BLaER1 (cell line): ENCODE measurements at regions not wholly inside any gene's neighbourhood (a gene's known extent, or its start where the extent isn't known, plus 50 kb on each side); places are given as distances from the start of the nearest gene placed in this dataset.
"Not testable (repeated sequence)": the region's sequence is repeated elsewhere in the genome, so short reads cannot be mapped to it uniquely, and the experiment has no call there.

Experiments used
- H3K27ac ChIP-seq: shearing (Covaris generic); formaldehyde crosslinking; 2 replicates; pipeline ENCODE4 v1.8.1; 2022
- H3K27me3 ChIP-seq: shearing (Covaris generic); formaldehyde crosslinking; 2 replicates; pipeline ENCODE4 v1.8.1; 2022
- H3K36me3 ChIP-seq: shearing (Covaris generic); formaldehyde crosslinking; 2 replicates; pipeline ENCODE4 v1.8.1; 2022
- H3K4me1 ChIP-seq: shearing (Covaris generic); formaldehyde crosslinking; 2 replicates; pipeline ENCODE4 v1.8.1; 2022
- H3K4me2 ChIP-seq: shearing (Covaris generic); formaldehyde crosslinking; 2 replicates; pipeline ENCODE4 v1.8.1; 2022
- H3K4me3 ChIP-seq: shearing (Covaris generic); formaldehyde crosslinking; 2 replicates; pipeline ENCODE4 v1.8.1; 2022
- H3K9ac ChIP-seq: shearing (Covaris generic); formaldehyde crosslinking; 2 replicates; pipeline ENCODE4 v1.8.1; 2022
- H3K9me3 ChIP-seq: shearing (Covaris generic); formaldehyde crosslinking; 2 replicates; pipeline ENCODE4 v1.8.1; 2022
- H4K20me1 ChIP-seq: shearing (Covaris generic); formaldehyde crosslinking; 2 replicates; pipeline ENCODE4 v1.8.1; 2022
- Cebpa-rat ChIP-seq: shearing (Covaris generic); IDR thresholded peaks from 2 replicates; pipeline ENCODE4 v1.8.1; 2022

DNA sequence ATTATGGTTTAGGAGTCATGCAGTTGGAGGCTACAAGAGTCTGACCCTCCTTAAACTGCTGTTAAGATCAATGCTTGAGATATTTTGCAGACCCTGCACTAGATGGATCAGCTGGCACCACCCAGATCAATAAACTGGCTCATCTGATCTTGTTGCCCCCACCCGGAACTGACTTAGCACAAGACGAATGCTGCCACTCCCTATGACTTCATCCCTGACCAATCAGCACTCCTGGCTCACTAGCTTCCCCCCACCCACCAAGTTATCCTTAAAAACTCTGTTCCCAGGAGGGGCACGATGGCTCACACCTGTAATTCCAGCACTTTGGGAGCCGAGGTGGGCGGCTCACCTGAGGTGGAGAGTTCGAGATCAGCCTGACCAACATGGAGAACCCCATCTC, 594.0 kb downstream of the NTRK3 start:
- no peak for TF ChIP-seq Cebpa-rat
- Histone ChIP-seq H3K27me3 (no peaks in the 10 kb centered on the region), H3K4me3 (no peak overlapping the region), H3K4me2 (no peak overlapping the region), H3K9ac (no peak overlapping the region), H3K36me3 (no peaks in the 10 kb centered on the region), H4K20me1 (no peaks in the 10 kb centered on the region), H3K27ac (no peak overlapping the region), H3K9me3 (peaks cover 16% of the 10 kb centered on the region; the same call in 1 of the 2 replicates), H3K4me1 (no peaks in the 10 kb centered on the region)

DNA sequence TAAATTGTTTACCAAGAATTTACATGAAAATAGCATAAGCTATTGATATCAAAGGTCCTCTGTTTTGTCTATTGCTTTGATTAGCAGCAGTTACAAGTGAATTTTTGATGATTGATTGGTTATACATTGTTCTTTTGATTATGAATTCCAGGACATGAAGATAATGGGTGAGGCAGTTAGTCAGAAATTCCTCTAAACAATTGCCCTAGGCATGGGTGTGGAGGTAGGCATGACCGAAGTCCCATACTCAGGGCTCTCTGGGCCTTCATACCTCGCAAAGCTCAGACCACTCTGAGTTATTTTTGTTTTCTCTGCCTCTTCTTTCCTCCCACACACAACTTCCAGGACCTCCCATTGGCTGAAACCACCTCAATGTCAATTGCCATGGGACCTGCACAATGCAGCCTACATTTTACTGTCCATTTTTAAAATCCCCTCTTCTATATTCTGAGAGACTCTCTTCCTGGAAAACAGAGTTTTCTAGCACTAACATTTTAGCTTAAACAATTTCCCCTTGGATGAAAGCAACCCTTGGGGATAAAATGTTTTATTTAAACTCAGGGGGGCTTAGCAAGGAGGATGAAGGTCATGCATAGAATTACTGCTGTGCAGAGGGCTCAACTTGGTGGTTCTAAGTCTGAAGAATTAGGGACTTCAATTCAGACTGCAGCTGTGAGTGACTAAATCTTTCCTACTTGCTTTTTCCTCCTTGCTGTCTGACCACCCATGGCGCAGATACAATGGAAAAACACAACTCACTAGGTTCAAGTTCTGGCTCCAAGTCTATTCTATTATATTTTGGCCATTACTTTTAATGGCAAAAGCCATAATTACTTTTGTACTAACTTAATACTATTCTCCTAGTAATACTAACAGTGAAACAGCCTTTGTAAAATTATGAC, 594.8 kb downstream of the NTRK3 start:
- Histone ChIP-seq H3K9ac (no peak overlapping the region), H3K4me1 (no peaks in the 10 kb centered on the region), H3K27me3 (no peaks in the 10 kb centered on the region), H3K36me3 (no peaks in the 10 kb centered on the region), H3K4me2 (no peak overlapping the region), H3K27ac (no peak overlapping the region), H4K20me1 (no peaks in the 10 kb centered on the region), H3K9me3 (peaks cover 8% of the 10 kb centered on the region; the same call in 1 of the 2 replicates), H3K4me3 (no peak overlapping the region)
- no peak for TF ChIP-seq Cebpa-rat

DNA sequence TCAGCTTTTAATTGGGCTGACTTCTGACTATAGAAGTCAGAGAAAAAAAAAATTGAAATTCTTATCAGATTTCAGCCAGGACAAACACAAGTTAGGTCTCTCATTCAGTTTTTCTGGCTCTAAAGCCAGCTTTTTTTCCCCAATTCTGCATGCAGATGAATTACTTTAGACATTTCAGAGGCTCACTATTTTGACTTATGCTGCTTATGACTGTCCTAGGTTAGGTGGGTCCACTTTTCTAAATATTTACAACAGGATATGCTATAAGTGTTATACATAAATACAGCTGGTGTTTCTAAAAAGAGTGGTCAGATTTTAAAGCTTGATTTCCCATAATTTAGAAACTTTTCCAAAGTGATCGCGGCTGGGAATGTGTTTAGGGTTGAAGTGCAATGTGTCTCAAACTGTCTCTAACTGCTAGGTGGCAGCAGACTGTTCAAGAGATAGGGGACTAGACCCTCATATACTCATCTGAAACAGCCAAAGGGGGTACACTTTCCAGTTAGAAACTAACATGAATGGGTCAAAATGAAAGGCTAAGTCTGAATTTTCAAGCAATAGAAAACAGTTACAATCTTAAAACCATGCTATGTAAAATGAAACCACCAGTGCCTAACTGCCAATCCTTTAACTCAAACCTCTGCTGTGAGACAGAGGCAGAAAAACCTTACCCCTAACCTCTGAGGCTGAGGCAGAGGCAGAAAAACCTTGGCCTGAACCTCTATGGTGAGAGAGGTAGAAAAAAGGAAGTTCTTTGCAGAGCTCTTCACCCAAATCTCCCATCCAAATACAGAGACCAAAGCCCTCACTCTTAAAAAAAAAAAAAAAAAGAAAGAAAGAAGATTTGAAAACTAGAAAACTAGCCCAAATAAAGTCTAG, 596.0 kb downstream of the NTRK3 start:
- Histone ChIP-seq H3K27me3 (no peaks in the 10 kb centered on the region), H3K4me1 (no peaks in the 10 kb centered on the region), H3K4me3 (no peak overlapping the region), H3K9me3 (peaks cover 8% of the 10 kb centered on the region; the same call in 1 of the 2 replicates), H3K4me2 (no peak overlapping the region), H3K27ac (no peak overlapping the region), H4K20me1 (no peaks in the 10 kb centered on the region), H3K36me3 (no peaks in the 10 kb centered on the region), H3K9ac (no peak overlapping the region)
- no peak for TF ChIP-seq Cebpa-rat

DNA sequence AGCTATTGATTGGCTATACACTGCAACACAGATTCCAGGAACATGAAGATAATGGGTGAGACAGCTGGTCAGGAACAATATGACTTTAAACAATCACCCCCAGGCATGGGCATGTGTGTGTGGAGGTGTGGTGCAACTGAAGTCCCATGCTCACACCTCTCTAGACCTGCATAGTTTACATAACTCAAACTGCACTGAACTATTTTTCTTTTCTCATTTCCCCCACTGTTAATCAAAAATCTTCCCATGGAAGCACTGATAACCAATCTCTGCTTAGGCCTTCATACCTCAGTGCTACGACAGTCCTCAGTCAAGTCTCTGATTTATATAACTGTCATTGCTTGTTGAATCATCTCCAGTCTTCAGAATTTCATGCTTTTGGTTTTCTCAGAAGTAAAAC, 600.2 kb downstream of the NTRK3 start:
- no peaks in the 10 kb centered on the region for H3K27me3 ChIP-seq
- TF ChIP-seq Cebpa-rat = no peak
- H3K27ac ChIP-seq = no peak overlapping the region
- no peak overlapping the region for H3K4me3 ChIP-seq
- no peaks in the 10 kb centered on the region for H3K4me1 ChIP-seq
- no peak overlapping the region for H3K9ac ChIP-seq
- H4K20me1 ChIP-seq = no peaks in the 10 kb centered on the region
- H3K36me3 ChIP-seq = no peaks in the 10 kb centered on the region
- H3K9me3 ChIP-seq = no peaks in the 10 kb centered on the region
- H3K4me2 ChIP-seq = no peak overlapping the region

DNA sequence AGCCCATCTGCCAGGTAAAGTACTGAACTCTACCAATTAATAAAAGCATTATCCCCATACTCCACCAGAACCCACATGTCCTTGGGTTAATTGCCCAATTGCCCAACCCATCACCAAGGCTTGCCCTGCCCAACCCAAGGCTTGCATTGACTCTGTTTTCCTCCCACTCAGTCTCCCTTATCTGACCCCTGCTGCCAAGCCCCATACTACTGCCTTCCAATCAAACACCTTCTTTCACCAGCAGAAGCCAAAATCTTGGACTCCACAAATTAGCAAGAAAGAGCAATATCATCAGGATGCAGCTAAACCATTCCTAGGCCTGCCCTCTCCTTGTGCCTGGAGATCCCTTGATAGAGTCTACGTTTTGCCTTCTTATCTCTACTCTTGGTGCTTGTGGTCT, 602.9 kb downstream of the NTRK3 start:
- Histone ChIP-seq H3K9ac (no peak overlapping the region), H3K36me3 (no peaks in the 10 kb centered on the region), H3K27ac (no peak overlapping the region), H3K27me3 (no peaks in the 10 kb centered on the region), H3K4me2 (no peak overlapping the region), H3K4me3 (no peak overlapping the region), H3K4me1 (no peaks in the 10 kb centered on the region), H4K20me1 (no peaks in the 10 kb centered on the region), H3K9me3 (no peaks in the 10 kb centered on the region)
- no peak for TF ChIP-seq Cebpa-rat

DNA sequence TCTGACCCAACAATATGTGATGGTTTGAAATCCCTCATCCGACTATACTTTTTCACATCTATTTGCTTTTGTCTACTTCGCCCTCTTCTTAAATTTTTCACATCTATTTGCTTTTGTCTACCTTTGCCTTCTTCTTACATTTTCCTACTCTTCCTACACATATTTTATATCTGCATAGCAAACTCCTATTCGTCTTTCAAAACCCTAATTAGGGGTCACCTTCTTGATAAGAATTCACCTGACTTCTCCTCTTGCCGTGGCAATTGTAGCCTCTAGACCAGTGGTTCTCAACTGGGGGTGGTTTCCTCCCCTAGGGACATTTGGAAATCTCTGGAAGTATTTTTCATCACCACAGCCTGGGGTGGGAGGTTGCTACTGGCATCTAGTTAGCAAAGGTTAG, 607.4 kb downstream of the NTRK3 start:
- Histone ChIP-seq H4K20me1 (no peaks in the 10 kb centered on the region), H3K27ac (no peak overlapping the region), H3K27me3 (no peaks in the 10 kb centered on the region), H3K4me2 (no peak overlapping the region), H3K4me3 (no peak overlapping the region), H3K9ac (no peak overlapping the region), H3K9me3 (no peaks in the 10 kb centered on the region), H3K4me1 (no peaks in the 10 kb centered on the region), H3K36me3 (no peaks in the 10 kb centered on the region)
- no peak for TF ChIP-seq Cebpa-rat

DNA sequence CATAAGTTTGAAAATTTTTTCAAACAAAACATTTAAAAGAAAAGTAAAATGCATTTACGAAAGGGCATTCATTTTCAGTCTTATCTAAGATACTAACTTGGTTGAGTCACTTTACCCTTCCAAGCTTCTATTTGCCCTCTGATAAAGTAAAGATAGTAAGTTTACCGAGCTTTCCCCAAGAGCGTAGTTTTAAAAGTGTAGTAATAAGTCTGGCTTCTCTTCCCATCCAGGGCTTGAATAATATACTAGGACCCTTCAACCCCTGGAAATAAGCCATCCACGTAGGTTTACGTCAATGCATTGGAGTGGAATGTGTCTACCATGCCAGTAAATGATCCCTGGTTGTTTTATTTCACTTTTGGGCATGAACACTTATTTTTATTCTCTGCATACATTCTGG, 608.3 kb downstream of the NTRK3 start:
- no peaks in the 10 kb centered on the region for H4K20me1 ChIP-seq
- H3K36me3 ChIP-seq = no peaks in the 10 kb centered on the region
- H3K27me3 ChIP-seq = no peaks in the 10 kb centered on the region
- TF ChIP-seq Cebpa-rat = no peak
- H3K9me3 ChIP-seq = no peaks in the 10 kb centered on the region
- no peak overlapping the region for H3K27ac ChIP-seq
- no peak overlapping the region for H3K4me3 ChIP-seq
- no peak overlapping the region for H3K9ac ChIP-seq
- H3K4me2 ChIP-seq = no peak overlapping the region
- no peaks in the 10 kb centered on the region for H3K4me1 ChIP-seq

DNA sequence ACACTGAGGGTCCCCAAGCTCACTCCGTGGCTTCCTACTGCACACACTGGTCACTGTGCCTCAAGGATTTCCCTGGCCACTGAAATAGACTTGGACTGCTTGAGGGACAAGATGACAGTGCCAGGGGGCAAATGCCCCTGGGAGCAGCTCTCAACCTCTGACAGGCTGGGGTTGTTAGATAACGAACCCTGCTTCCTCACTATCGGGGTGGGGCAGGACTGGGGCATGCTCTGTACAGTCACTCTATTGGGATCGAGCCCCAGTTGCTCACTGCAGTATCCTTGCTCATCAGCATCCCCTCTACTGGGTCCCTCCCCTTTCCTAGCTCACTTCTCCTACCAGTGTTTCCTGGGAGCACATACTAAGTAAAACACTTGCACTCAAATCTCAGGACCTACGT, 610.8 kb downstream of the NTRK3 start:
- no peak overlapping the region for H3K9ac ChIP-seq
- TF ChIP-seq Cebpa-rat = no peak

DNA sequence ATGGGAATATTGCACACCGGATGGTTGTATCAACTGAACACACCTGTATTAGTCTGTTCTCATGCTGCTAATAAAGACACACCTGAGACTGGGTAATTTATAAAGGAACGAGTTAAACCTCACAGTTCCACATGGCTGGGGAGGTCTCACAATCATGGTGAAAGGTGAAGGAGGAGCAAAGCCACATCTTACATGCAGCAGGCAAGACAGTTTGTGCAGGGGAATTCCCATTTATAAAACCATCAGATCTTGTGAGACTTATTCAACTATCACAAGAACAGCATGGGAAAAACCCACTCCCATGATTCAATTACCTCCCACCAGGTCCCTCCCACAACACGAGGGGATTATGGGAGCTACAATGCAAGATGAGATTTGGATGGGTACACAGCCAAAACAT, 613.5 kb downstream of the NTRK3 start:
- H3K9ac ChIP-seq, H3K36me3 ChIP-seq, H3K4me2 ChIP-seq, H3K4me1 ChIP-seq, H4K20me1 ChIP-seq, H3K27ac ChIP-seq, H3K27me3 ChIP-seq, H3K9me3 ChIP-seq, H3K4me3 ChIP-seq: not testable (repeated sequence)

More for the DNA sequence above, 610.8 kb downstream of the NTRK3 start:
- no peaks in the 10 kb centered on the region for H3K36me3 ChIP-seq
- no peaks in the 10 kb centered on the region for H3K4me1 ChIP-seq
- H3K4me2 ChIP-seq = no peak overlapping the region
- no peak overlapping the region for H3K4me3 ChIP-seq
- no peaks in the 10 kb centered on the region for H4K20me1 ChIP-seq
- H3K27ac ChIP-seq = no peak overlapping the region
- no peaks in the 10 kb centered on the region for H3K9me3 ChIP-seq
- H3K27me3 ChIP-seq = no peaks in the 10 kb centered on the region
